ENCODE measurements at regions not wholly inside any gene's neighbourhood (a gene's known extent, or its start where the extent isn't known, plus 50 kb on each side); places are given as distances from the start of the nearest gene placed in this dataset.

DNA sequence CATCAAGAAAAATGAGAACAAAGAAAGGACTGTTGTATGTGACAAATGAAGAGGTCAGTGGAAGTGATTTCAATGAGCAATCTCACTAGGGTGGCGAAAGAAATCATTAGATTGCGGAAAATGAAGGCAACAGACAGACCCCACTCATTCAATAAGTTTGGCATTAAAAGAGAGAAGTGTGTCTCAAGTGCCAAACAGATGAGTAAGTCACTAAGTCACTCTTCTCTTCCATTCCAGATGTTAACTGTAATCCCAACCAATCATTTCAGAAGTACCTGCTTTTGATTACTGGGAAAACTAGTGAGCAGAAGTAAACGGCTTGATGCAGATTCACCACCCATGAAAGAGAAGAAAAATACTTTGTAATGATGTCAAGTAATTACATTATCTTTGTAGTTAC lies 144.3 kb upstream of the PRMT6 start:
- FAIRE-seq, result no peak

GRCh38 chr1:106921186-106921585 lies 135.3 kb upstream of the PRMT6 start:
- DNase-seq (ENCODE audit: insufficient read length), result no peak
- TF ChIP-seq POLR2AphosphoS5 (IDR thresholded peaks at IDR 0.05; ENCODE audit: low read depth, low read length) (no peak), POLR2A (IDR thresholded peaks at IDR 0.05; ENCODE audit: low read depth, low read length) (no peak), TAF1 (IDR thresholded peaks at IDR 0.05; ENCODE audit: borderline replicate concordance, low read depth, low read length) (no peak)

More for the DNA sequence above, 144.3 kb upstream of the PRMT6 start:
- TF ChIP-seq POLR2AphosphoS5 (IDR thresholded peaks at IDR 0.05; ENCODE audit: low read depth, low read length) (no peak), TAF1 (IDR thresholded peaks at IDR 0.05; ENCODE audit: borderline replicate concordance, low read depth, low read length) (no peak), POLR2A (IDR thresholded peaks at IDR 0.05; ENCODE audit: low read depth, low read length) (no peak)
- DNase-seq (ENCODE audit: insufficient read length), result no peak

DNA sequence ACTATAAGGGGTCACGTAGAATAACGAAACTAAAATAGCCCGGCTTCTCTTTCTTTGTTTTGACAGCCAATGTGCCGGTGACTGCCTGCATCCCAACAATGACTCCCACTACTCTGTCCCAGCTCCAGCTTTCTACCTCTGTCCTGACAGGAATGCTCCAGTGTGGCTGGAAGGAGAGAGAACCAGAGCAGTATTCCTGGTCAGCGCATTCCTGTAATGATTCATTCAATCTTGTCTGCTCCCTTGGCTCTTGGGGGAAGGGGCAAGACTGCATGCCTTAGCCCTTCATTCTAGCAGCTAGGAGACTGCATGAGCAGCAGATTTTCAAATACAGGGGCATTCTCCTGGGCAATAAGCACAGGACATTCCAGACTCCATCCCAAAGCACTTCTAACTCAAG lies 132.1 kb upstream of the PRMT6 start:
- TF ChIP-seq POLR2AphosphoS5 (IDR thresholded peaks at IDR 0.05; ENCODE audit: low read depth, low read length), result no peak
- no peak for TF ChIP-seq TAF1 (IDR thresholded peaks at IDR 0.05; ENCODE audit: borderline replicate concordance, low read depth, low read length)
- TF ChIP-seq POLR2A (IDR thresholded peaks at IDR 0.05; ENCODE audit: low read depth, low read length), result no peak
- no peak for DNase-seq (ENCODE audit: insufficient read length)
- FAIRE-seq, result no peak

More at GRCh38 chr1:106921186-106921585, 135.3 kb upstream of the PRMT6 start:
- no peak for FAIRE-seq

GRCh38 chr1:106925750-106926149 lies 130.7 kb upstream of the PRMT6 start:
- DNase-seq (ENCODE audit: insufficient read length) (no peak), FAIRE-seq (no peak)
- no peak for TF ChIP-seq POLR2AphosphoS5 (IDR thresholded peaks at IDR 0.05; ENCODE audit: low read depth, low read length)
- TF ChIP-seq TAF1 (IDR thresholded peaks at IDR 0.05; ENCODE audit: borderline replicate concordance, low read depth, low read length), result no peak
- TF ChIP-seq POLR2A (IDR thresholded peaks at IDR 0.05; ENCODE audit: low read depth, low read length), result no peak

DNA sequence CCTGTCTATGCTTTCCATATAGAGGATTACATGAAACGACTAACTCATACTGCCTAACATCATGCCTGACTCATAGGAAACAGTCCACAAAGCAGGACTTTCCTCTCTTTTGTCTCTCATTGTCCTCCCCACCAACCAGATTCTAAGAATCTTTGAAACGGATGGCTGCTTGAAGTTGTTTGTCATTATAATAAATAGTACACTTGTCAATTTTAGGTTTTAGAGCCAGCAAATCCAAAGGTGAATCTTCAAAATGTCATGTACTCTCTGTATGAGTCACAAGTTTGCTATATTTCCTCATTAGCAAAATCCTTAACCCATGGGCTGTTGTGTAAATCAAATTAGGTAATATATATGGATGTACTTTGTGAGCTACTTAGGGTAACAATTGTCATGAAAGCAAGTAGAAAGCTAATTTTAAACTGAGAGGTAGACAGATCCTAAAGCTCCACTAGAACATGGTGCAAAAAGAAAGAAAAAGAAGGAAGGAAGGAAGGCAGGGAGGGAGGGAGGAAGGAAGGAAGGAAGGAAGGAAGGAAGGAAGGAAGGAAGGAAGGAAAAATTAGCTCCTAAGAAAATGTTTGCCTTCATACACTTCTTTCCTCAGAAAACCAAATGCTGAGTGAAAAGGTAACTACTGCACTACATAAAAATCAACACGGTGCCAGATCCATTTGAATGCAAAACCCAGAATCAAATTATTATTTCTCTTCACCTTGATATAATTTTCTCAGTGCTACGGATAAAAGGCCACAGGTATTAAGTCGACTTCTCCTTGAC lies 129.5 kb upstream of the PRMT6 start:
- no peak for DNase-seq (ENCODE audit: insufficient read length)
- no peak for FAIRE-seq
- TF ChIP-seq POLR2AphosphoS5 (IDR thresholded peaks at IDR 0.05; ENCODE audit: low read depth, low read length) (no peak), POLR2A (IDR thresholded peaks at IDR 0.05; ENCODE audit: low read depth, low read length) (no peak), TAF1 (IDR thresholded peaks at IDR 0.05; ENCODE audit: borderline replicate concordance, low read depth, low read length) (no peak)

GRCh38 chr1:106937104-106937503 lies 119.4 kb upstream of the PRMT6 start:
- no peak for FAIRE-seq
- TF ChIP-seq POLR2AphosphoS5 (IDR thresholded peaks at IDR 0.05; ENCODE audit: low read depth, low read length) (no peak), TAF1 (IDR thresholded peaks at IDR 0.05; ENCODE audit: borderline replicate concordance, low read depth, low read length) (no peak), POLR2A (IDR thresholded peaks at IDR 0.05; ENCODE audit: low read depth, low read length) (no peak)
- DNase-seq (ENCODE audit: insufficient read length), result no peak

GRCh38 chr1:106944721-106945120 lies 111.8 kb upstream of the PRMT6 start:
- TF ChIP-seq POLR2A (IDR thresholded peaks at IDR 0.05; ENCODE audit: low read depth, low read length), result no peak
- TF ChIP-seq POLR2AphosphoS5 (IDR thresholded peaks at IDR 0.05; ENCODE audit: low read depth, low read length), result no peak
- TF ChIP-seq TAF1 (IDR thresholded peaks at IDR 0.05; ENCODE audit: borderline replicate concordance, low read depth, low read length), result no peak
- FAIRE-seq (no peak), DNase-seq (ENCODE audit: insufficient read length) (no peak)

GRCh38 chr1:106952776-106953175 lies 103.7 kb upstream of the PRMT6 start:
- FAIRE-seq, result no peak
- no peak for DNase-seq (ENCODE audit: insufficient read length)
- TF ChIP-seq POLR2A (IDR thresholded peaks at IDR 0.05; ENCODE audit: low read depth, low read length) (no peak), TAF1 (IDR thresholded peaks at IDR 0.05; ENCODE audit: borderline replicate concordance, low read depth, low read length) (no peak), POLR2AphosphoS5 (IDR thresholded peaks at IDR 0.05; ENCODE audit: low read depth, low read length) (no peak)

DNA sequence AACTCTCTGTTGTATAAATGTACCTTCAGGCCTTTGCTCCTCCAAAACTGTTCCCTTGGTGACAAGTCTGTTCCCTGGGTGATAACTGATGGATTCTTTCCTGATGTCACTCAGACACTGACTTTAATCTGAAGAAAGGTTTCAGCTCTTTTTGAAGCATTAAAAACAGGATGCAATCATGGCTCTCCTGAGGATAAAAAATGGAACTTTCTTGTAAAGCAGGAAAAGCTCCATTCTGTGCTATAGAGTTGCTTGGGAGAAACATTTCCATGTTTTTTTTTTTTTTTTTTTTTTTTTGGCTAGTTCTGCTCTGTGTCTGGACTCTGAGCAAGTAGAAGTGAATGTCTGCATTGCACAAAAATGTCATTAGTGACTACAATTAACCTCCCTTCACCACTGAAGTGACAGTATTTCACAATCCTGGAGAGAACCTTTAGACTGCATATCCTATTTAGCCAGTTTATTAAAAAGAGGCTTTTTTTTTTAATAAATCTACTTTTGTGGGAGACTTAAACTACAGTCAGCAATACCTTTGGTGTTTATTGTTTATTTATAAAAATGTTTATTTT lies 101.7 kb upstream of the PRMT6 start:
- TF ChIP-seq POLR2AphosphoS5 (IDR thresholded peaks at IDR 0.05; ENCODE audit: low read depth, low read length) (no peak), POLR2A (IDR thresholded peaks at IDR 0.05; ENCODE audit: low read depth, low read length) (no peak), TAF1 (IDR thresholded peaks at IDR 0.05; ENCODE audit: borderline replicate concordance, low read depth, low read length) (no peak)
- no peak for DNase-seq (ENCODE audit: insufficient read length)

DNA sequence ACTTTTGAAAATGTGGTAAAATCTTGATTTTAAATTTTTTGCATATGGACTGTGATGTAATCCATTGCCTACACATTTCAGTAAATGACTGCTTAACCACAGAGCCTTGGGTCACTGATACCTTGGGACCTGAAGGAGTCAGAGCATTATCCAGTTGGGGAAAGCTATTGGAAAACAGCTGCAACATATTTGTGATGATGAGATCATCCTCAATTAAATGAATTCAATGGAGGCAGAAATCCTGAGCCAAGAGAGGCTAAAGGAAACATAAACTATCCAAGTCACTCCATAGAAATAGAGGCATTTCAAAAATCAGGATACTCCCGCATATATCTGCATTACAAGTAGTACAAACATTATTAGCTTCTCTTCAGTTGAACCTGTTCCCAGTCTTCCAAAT lies 99.8 kb upstream of the PRMT6 start:
- TF ChIP-seq TAF1 (IDR thresholded peaks at IDR 0.05; ENCODE audit: borderline replicate concordance, low read depth, low read length) (no peak), POLR2AphosphoS5 (IDR thresholded peaks at IDR 0.05; ENCODE audit: low read depth, low read length) (no peak), POLR2A (IDR thresholded peaks at IDR 0.05; ENCODE audit: low read depth, low read length) (no peak)
- FAIRE-seq (no peak), DNase-seq (ENCODE audit: insufficient read length) (no peak)

More for the DNA sequence above, 101.7 kb upstream of the PRMT6 start:
- FAIRE-seq, result no peak

- TF ChIP-seq POLR2AphosphoS5 (IDR thresholded peaks at IDR 0.05; ENCODE audit: low read depth, low read length) (no peak), POLR2A (IDR thresholded peaks at IDR 0.05; ENCODE audit: low read depth, low read length) (no peak)
- FAIRE-seq (no peak), DNase-seq (ENCODE audit: insufficient read length) (no peak)
Measured at GRCh38 chr1:106957795-106958194, 98.7 kb upstream of the PRMT6 start.

DNA sequence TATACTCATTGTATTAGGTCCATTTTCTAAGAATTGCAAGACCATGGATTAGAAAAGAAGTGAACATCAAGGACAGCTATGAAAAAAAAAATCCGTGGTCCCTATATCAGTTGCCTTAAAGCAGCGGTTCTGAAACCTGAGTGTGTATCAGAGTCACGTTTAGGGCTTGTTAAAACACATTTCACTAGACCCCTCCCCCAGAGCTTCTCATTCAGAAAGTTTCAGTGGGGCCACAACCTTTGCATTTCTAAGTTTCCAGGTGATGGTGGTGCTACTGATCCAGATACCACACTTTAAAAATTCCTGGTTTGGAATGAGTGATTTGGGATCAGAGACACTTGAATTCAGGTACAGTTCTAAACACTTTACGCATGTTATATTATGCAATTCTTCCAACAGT lies 96.1 kb upstream of the PRMT6 start:
- DNase-seq (ENCODE audit: insufficient read length) (no peak), FAIRE-seq (no peak)
- TF ChIP-seq POLR2AphosphoS5 (IDR thresholded peaks at IDR 0.05; ENCODE audit: low read depth, low read length), result no peak
- no peak for TF ChIP-seq POLR2A (IDR thresholded peaks at IDR 0.05; ENCODE audit: low read depth, low read length)
- no peak for TF ChIP-seq TAF1 (IDR thresholded peaks at IDR 0.05; ENCODE audit: borderline replicate concordance, low read depth, low read length)
